Panc1 (cell line): ENCODE measurements at regions not wholly inside any gene's neighbourhood (a gene's known extent, or its start where the extent isn't known, plus 50 kb on each side); places are given as distances from the start of the nearest gene placed in this dataset.

Experiments
- ATAC-seq: fragments of 200-7000 bp; cut with Tn5 transposase; 2 replicates; pipeline ENCODE4 v1.9.1; 2020; ENCODE audit warnings: mild to moderate bottlenecking, moderate library complexity
- BruUV-seq: library from RNA; stranded (reverse); fragments of 400-500 nt; replicated peaks from 2 replicates; lab custom pipeline; 2021; lab: Mats Ljungman, UMichigan
- CTCF ChIA-PET: fragments of 300-600 bp; sonication (Branson Sonifier 250); formaldehyde crosslinking; loops from one replicate; lab custom pipeline; 2022; ENCODE audit warnings: antibody characterized with exemption; lab: Charles Lee
- POLR2A ChIA-PET: fragments of 300-600 bp; sonication (Branson Sonifier 250); formaldehyde crosslinking; loops from one replicate; lab custom pipeline; 2022; ENCODE audit warnings: antibody characterized with exemption; lab: Charles Lee
- DNase-seq: peaks from one replicate; pipeline ENCODE4 v3.0.0-alpha.2; 2010; ENCODE audit warnings: low read depth, low spot score
- H3K27ac ChIP-seq: 2 replicates; pipeline ENCODE4 v1.5.1; 2011; ENCODE audit warnings: mild to moderate bottlenecking, low read length, inconsistent platforms
- H3K27me3 ChIP-seq: fragments of 200-500 bp; sonication (Bioruptor generic); 2 replicates; pipeline ENCODE4 v1.6.0; 2014; ENCODE audit warnings: low read length, inconsistent platforms; ENCODE audit not compliant: control insufficient read depth, insufficient read depth
- H3K36me3 ChIP-seq: fragments of 200-500 bp; sonication (Bioruptor generic); 2 replicates; pipeline ENCODE4 v1.5.1; 2014; ENCODE audit warnings: inconsistent platforms, mild to moderate bottlenecking, low read length, moderate library complexity; ENCODE audit not compliant: control insufficient read depth, insufficient read depth
- H3K4me1 ChIP-seq: 2 replicates; pipeline ENCODE4 v1.5.1; 2011; ENCODE audit warnings: inconsistent platforms, mild to moderate bottlenecking, low read length, moderate library complexity; ENCODE audit not compliant: control insufficient read depth, insufficient read depth
- H3K4me3 ChIP-seq, 2 experiments: 2 replicates each; pipeline ENCODE4 v1.5.1; 2011 to 2012; ENCODE audit warnings: low read depth in 2 of 2, low read length in 2 of 2, mild to moderate bottlenecking in 2 of 2, inconsistent platforms in 1 of 2, moderate library complexity in 1 of 2
- H3K9me3 ChIP-seq: fragments of 200-500 bp; sonication (Bioruptor generic); 2 replicates; pipeline ENCODE4 v1.5.1; 2014; ENCODE audit warnings: low read depth, mild to moderate bottlenecking, inconsistent platforms, low read length, moderate library complexity; ENCODE audit not compliant: control insufficient read depth, insufficient read depth
- POLR2AphosphoS5 ChIP-seq: IDR thresholded peaks from 2 replicates; pipeline ENCODE4 v1.6.1; 2012; ENCODE audit warnings: mild to moderate bottlenecking, low read depth, low read length, moderate library complexity
- SIN3A ChIP-seq: IDR thresholded peaks from 2 replicates; pipeline ENCODE4 v1.6.1; 2012; ENCODE audit warnings: low read depth, mild to moderate bottlenecking, low read length, moderate library complexity, borderline replicate concordance; ENCODE audit not compliant: insufficient read depth
- TCF7L2 ChIP-seq: IDR thresholded peaks from 2 replicates; pipeline ENCODE4 v1.6.1; 2011; ENCODE audit warnings: mild to moderate bottlenecking, low read depth, low read length, inconsistent platforms
- in situ Hi-C: cut with HindIII; loops from 2 replicates; pipeline ENCODE4 v1.10.0; 2016; ENCODE audit warnings: low sequenced_read_pairs, low pct_unique_long_range_greater_than_20kb
- intact Hi-C: fragments of 100-400 bp; cut with micrococcal nuclease; formaldehyde crosslinking; loops from one replicate; pipeline ENCODE4 v1.10.0; 2022; ENCODE audit not compliant: unreplicated experiment
- TF ChIP-seq, protein P1 (sequence below): fragments of 450-650 bp; IDR thresholded peaks from 2 replicates; pipeline ENCODE4 v1.5.1; 2017; ENCODE audit warnings: mild to moderate bottlenecking
- TF ChIP-seq, protein P2 (sequence below), 2 experiments: IDR thresholded peaks; 2 replicates each; pipeline ENCODE4 v1.6.1; 2011 to 2012; ENCODE audit warnings: low read depth in 2 of 2, control low read depth in 1 of 2, low read length in 1 of 2, mild to moderate bottlenecking in 1 of 2, moderate library complexity in 1 of 2; ENCODE audit not compliant: insufficient read depth in 1 of 2

DNA sequence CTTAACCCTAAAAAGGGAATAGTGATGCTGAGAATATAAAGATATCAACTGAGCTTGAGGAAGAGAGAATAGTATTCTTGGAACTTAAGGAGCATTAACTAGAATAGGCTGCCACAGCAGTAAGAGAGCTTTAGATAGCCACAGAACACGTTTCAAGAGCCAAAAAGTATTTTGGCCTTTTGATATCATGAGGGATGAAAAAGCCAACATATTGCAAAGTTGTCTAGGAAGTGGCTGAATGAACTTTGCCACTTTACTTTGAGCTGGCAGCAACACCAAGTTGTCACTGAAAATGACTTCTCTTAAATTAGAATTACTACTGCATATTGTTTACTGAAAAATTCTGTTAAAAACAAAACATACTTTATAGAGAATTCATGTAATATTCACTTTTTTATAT, 1476.2 kb downstream of the MRPL39 start:
- in situ Hi-C loops, result no loop called here
- Histone ChIP-seq H3K4me1 (no peaks in the 10 kb centered on the region), H3K9me3 (no peaks in the 10 kb centered on the region), H3K27ac (no peak overlapping the region), H3K4me3 (no peak overlapping the region), H3K27me3 (no peaks in the 10 kb centered on the region), H3K36me3 (no peaks in the 10 kb centered on the region)
- DNase-seq, result no peak
- ATAC-seq, result no peak
- CTCF ChIA-PET, result no interaction called here
- BruUV-seq, result no TSS peak
- POLR2A ChIA-PET, result no interaction called here
- intact Hi-C loops, result no loop called here
- TF ChIP-seq SIN3A, result no peak
- TF ChIP-seq, protein P1, sequence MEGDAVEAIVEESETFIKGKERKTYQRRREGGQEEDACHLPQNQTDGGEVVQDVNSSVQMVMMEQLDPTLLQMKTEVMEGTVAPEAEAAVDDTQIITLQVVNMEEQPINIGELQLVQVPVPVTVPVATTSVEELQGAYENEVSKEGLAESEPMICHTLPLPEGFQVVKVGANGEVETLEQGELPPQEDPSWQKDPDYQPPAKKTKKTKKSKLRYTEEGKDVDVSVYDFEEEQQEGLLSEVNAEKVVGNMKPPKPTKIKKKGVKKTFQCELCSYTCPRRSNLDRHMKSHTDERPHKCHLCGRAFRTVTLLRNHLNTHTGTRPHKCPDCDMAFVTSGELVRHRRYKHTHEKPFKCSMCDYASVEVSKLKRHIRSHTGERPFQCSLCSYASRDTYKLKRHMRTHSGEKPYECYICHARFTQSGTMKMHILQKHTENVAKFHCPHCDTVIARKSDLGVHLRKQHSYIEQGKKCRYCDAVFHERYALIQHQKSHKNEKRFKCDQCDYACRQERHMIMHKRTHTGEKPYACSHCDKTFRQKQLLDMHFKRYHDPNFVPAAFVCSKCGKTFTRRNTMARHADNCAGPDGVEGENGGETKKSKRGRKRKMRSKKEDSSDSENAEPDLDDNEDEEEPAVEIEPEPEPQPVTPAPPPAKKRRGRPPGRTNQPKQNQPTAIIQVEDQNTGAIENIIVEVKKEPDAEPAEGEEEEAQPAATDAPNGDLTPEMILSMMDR, result no peak
- no peak for TF ChIP-seq TCF7L2
- TF ChIP-seq, protein P2, sequence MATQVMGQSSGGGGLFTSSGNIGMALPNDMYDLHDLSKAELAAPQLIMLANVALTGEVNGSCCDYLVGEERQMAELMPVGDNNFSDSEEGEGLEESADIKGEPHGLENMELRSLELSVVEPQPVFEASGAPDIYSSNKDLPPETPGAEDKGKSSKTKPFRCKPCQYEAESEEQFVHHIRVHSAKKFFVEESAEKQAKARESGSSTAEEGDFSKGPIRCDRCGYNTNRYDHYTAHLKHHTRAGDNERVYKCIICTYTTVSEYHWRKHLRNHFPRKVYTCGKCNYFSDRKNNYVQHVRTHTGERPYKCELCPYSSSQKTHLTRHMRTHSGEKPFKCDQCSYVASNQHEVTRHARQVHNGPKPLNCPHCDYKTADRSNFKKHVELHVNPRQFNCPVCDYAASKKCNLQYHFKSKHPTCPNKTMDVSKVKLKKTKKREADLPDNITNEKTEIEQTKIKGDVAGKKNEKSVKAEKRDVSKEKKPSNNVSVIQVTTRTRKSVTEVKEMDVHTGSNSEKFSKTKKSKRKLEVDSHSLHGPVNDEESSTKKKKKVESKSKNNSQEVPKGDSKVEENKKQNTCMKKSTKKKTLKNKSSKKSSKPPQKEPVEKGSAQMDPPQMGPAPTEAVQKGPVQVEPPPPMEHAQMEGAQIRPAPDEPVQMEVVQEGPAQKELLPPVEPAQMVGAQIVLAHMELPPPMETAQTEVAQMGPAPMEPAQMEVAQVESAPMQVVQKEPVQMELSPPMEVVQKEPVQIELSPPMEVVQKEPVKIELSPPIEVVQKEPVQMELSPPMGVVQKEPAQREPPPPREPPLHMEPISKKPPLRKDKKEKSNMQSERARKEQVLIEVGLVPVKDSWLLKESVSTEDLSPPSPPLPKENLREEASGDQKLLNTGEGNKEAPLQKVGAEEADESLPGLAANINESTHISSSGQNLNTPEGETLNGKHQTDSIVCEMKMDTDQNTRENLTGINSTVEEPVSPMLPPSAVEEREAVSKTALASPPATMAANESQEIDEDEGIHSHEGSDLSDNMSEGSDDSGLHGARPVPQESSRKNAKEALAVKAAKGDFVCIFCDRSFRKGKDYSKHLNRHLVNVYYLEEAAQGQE (IDR thresholded peaks at IDR 0.05; ENCODE audit: insufficient read depth in 1 of 2, low read depth in 2 of 2, low read length in 1 of 2), result no peak
- no peak for TF ChIP-seq POLR2AphosphoS5

DNA sequence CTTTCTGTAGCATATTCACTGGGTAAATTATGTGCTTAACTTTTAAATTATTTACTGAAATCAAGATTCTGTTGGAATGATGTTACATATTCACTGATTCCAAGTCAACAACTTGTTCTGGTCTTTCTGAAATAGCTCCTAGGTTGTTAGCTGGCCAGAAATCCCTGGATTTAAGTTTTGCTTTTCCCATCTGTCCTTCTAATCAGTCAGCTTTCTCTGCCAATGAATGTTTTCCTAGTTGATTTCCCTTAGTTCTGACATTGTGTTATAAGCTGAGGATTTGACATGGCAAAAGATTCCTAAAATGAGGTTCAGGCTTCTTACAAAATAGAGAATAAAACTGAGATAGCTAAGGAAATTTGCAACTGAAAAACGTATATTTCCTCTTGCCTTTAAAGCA, 1479.6 kb downstream of the MRPL39 start:
- Histone ChIP-seq H3K36me3 (no peaks in the 10 kb centered on the region), H3K27me3 (no peaks in the 10 kb centered on the region), H3K27ac (no peak overlapping the region), H3K4me1 (no peaks in the 10 kb centered on the region), H3K9me3 (no peaks in the 10 kb centered on the region), H3K4me3 (no peak overlapping the region)
- ATAC-seq (no peak), DNase-seq (no peak)
- intact Hi-C loops, result no loop called here
- no TSS peak for BruUV-seq
- no peak for TF ChIP-seq SIN3A
- TF ChIP-seq, protein P1, result no peak
- no peak for TF ChIP-seq POLR2AphosphoS5
- TF ChIP-seq, protein P2 (IDR thresholded peaks at IDR 0.05; ENCODE audit: insufficient read depth in 1 of 2, low read depth in 2 of 2, low read length in 1 of 2), result no peak
- TF ChIP-seq TCF7L2, result no peak
- in situ Hi-C loops, result no loop called here
- CTCF ChIA-PET, result no interaction called here
- POLR2A ChIA-PET, result no interaction called here
